HEK293 (cell line): ENCODE measurements at regions not wholly inside any gene's neighbourhood (a gene's known extent, or its start where the extent isn't known, plus 50 kb on each side); places are given as distances from the start of the nearest gene placed in this dataset.

ENCODE experiments used
- CTCF ChIA-PET: fragments of 350-600 bp; formaldehyde crosslinking; extraction: SDS; loops from one replicate; lab custom pipeline; 2021; ENCODE audit warnings: antibody characterized with exemption; lab: Yijun Ruan, JAX
- POLR2A ChIA-PET: fragments of 300-600 bp; formaldehyde crosslinking; extraction: SDS; loops from one replicate; lab custom pipeline; 2020; ENCODE audit warnings: antibody characterized with exemption, inconsistent platforms; lab: Yijun Ruan, JAX
- H3K27ac ChIP-seq: fragments of 200-500 bp; sonication (Bioruptor generic); 2 replicates; pipeline ENCODE4 v1.5.1; 2014; ENCODE audit warnings: low read depth, low read length, control low read depth, inconsistent platforms; ENCODE audit errors: extremely low read depth
- H3K36me3 ChIP-seq, 2 experiments: fragments of 200-500 bp in 1 of 2; sonication (Bioruptor generic) in 1 of 2; 1 replicate in 1 of 2; 2 replicates in 1 of 2; pipeline ENCODE4 v1.5.1; 2014 to 2017; ENCODE audit warnings: inconsistent platforms in 2 of 2, low read length in 2 of 2; ENCODE audit not compliant: control insufficient read depth in 2 of 2, insufficient read depth in 1 of 2
- H3K4me1 ChIP-seq: fragments of 200-500 bp; sonication (Bioruptor generic); 2 replicates; pipeline ENCODE4 v1.5.1; 2014; ENCODE audit warnings: mild to moderate bottlenecking, low read length, inconsistent platforms; ENCODE audit not compliant: control insufficient read depth, insufficient read depth
- H3K4me3 ChIP-seq: 2 replicates; pipeline ENCODE4 v1.5.1; 2011; ENCODE audit warnings: low read depth, mild to moderate bottlenecking, control low read depth, low read length, moderate library complexity
- H3K9me3 ChIP-seq: fragments of 200-500 bp; sonication (Bioruptor generic); 2 replicates; pipeline ENCODE4 v1.5.1; 2014; ENCODE audit warnings: low read depth, low read length, inconsistent platforms; ENCODE audit not compliant: control insufficient read depth, insufficient read depth
- BCL11A ChIP-seq: fragments of 450-650 bp; formaldehyde crosslinking; IDR thresholded peaks from 2 replicates; pipeline ENCODE4 v1.5.1; 2016; ENCODE audit warnings: low read depth, missing biosample characterization, missing genetic modification characterization
- ELK4 ChIP-seq: IDR thresholded peaks from 2 replicates; pipeline ENCODE4 v1.6.1; 2011; ENCODE audit warnings: mild to moderate bottlenecking, low read depth, low read length, borderline replicate concordance
- HOXA7 ChIP-seq: sonication (generic); formaldehyde crosslinking; IDR thresholded peaks from 2 replicates; pipeline ENCODE4 v1.8.1; 2022; ENCODE audit warnings: missing genetic modification reagents, borderline replicate concordance
- PRDM1 ChIP-seq: fragments of 450-650 bp; formaldehyde crosslinking; IDR thresholded peaks from 2 replicates; pipeline ENCODE4; 2016; ENCODE audit warnings: missing biosample characterization, missing genetic modification characterization
- WT1 ChIP-seq: fragments of 450-650 bp; formaldehyde crosslinking; IDR thresholded peaks from 2 replicates; pipeline ENCODE4 v1.5.1; 2016; ENCODE audit warnings: missing biosample characterization, missing genetic modification characterization
- ZBTB7A ChIP-seq: fragments of 450-650 bp; formaldehyde crosslinking; IDR thresholded peaks from 2 replicates; pipeline ENCODE4 v1.5.1; 2016; ENCODE audit warnings: low read depth, missing biosample characterization, missing genetic modification characterization
- ZFHX2 ChIP-seq: fragments of 450-650 bp; formaldehyde crosslinking; conservative IDR thresholded peaks from 2 replicates; pipeline ENCODE4 v1.5.1; 2016; ENCODE audit warnings: missing biosample characterization, missing genetic modification characterization
- ZFP37 ChIP-seq: fragments of 450-650 bp; formaldehyde crosslinking; IDR thresholded peaks from 2 replicates; pipeline ENCODE4 v1.5.1; 2016; ENCODE audit warnings: missing biosample characterization, missing genetic modification characterization
- ZIC2 ChIP-seq: fragments of 450-650 bp; formaldehyde crosslinking; IDR thresholded peaks from 2 replicates; pipeline ENCODE4 v1.5.1; 2016; ENCODE audit warnings: missing biosample characterization, missing genetic modification characterization
- ZNF114 ChIP-seq: fragments of 450-650 bp; formaldehyde crosslinking; IDR thresholded peaks from 2 replicates; pipeline ENCODE4 v1.5.0; 2017; ENCODE audit warnings: missing biosample characterization, missing genetic modification characterization
- ZNF121 ChIP-seq: fragments of 450-650 bp; formaldehyde crosslinking; IDR thresholded peaks from 2 replicates; pipeline ENCODE4 v1.5.1; 2016; ENCODE audit warnings: missing biosample characterization, missing genetic modification characterization
- ZNF221 ChIP-seq: fragments of 450-650 bp; formaldehyde crosslinking; IDR thresholded peaks from 2 replicates; pipeline ENCODE4 v1.5.1; 2017; ENCODE audit warnings: missing biosample characterization, missing genetic modification characterization, borderline replicate concordance
- ZNF335 ChIP-seq: fragments of 450-650 bp; formaldehyde crosslinking; conservative IDR thresholded peaks from 2 replicates; pipeline ENCODE4 v1.5.1; 2016; ENCODE audit warnings: missing biosample characterization, missing genetic modification characterization
- ZNF354C ChIP-seq: fragments of 450-650 bp; formaldehyde crosslinking; IDR thresholded peaks from 2 replicates; pipeline ENCODE4 v1.5.1; 2016; ENCODE audit warnings: missing biosample characterization, missing genetic modification characterization, low read depth, borderline replicate concordance
- ZNF398 ChIP-seq: fragments of 450-650 bp; formaldehyde crosslinking; IDR thresholded peaks from 2 replicates; pipeline ENCODE4 v1.5.1; 2017; ENCODE audit warnings: missing biosample characterization, missing genetic modification characterization
- ZNF521 ChIP-seq: fragments of 450-650 bp; formaldehyde crosslinking; IDR thresholded peaks from 2 replicates; pipeline ENCODE4 v1.5.1; 2017; ENCODE audit warnings: missing biosample characterization, mild to moderate bottlenecking, missing genetic modification characterization
- ZNF561 ChIP-seq: fragments of 450-650 bp; IDR thresholded peaks from 2 replicates; pipeline ENCODE4 v1.5.1; 2018; ENCODE audit warnings: missing biosample characterization, missing genetic modification characterization, borderline replicate concordance
- ZNF645 ChIP-seq: fragments of 450-650 bp; formaldehyde crosslinking; IDR thresholded peaks from 2 replicates; pipeline ENCODE4; 2016; ENCODE audit warnings: missing biosample characterization, missing genetic modification characterization
- ZNF658 ChIP-seq: fragments of 450-650 bp; formaldehyde crosslinking; IDR thresholded peaks from 2 replicates; pipeline ENCODE4; 2016; ENCODE audit warnings: missing biosample characterization, missing genetic modification characterization
- ZNF664 ChIP-seq: fragments of 450-650 bp; formaldehyde crosslinking; IDR thresholded peaks from 2 replicates; pipeline ENCODE4 v1.5.1; 2016; ENCODE audit warnings: missing biosample characterization, missing genetic modification characterization
- ZNF670 ChIP-seq: fragments of 450-650 bp; formaldehyde crosslinking; IDR thresholded peaks from 2 replicates; pipeline ENCODE4 v1.5.1; 2016; ENCODE audit warnings: missing biosample characterization, missing genetic modification characterization, low read depth
- ZNF677 ChIP-seq: fragments of 450-650 bp; IDR thresholded peaks from 2 replicates; pipeline ENCODE4 v1.5.0; 2018; ENCODE audit warnings: missing biosample characterization, mild to moderate bottlenecking, missing genetic modification characterization, moderate library complexity
- ZNF777 ChIP-seq: fragments of 450-650 bp; formaldehyde crosslinking; IDR thresholded peaks from 2 replicates; pipeline ENCODE4 v1.5.1; 2017; ENCODE audit warnings: missing biosample characterization, missing genetic modification characterization, borderline replicate concordance
- ZNF785 ChIP-seq: fragments of 450-650 bp; formaldehyde crosslinking; IDR thresholded peaks from 2 replicates; pipeline ENCODE4 v1.5.1; 2016; ENCODE audit warnings: missing biosample characterization, missing genetic modification characterization
- ZSCAN30 ChIP-seq: fragments of 450-650 bp; IDR thresholded peaks from 2 replicates; pipeline ENCODE4 v1.5.1; 2018; ENCODE audit warnings: missing biosample characterization, mild to moderate bottlenecking, missing genetic modification characterization, moderate library complexity

- no peaks in the 10 kb centered on the region for H3K4me1 ChIP-seq
- ChIA-PET POLR2A (no interaction called here), CTCF (no interaction called here)
- no peak for TF ChIP-seq ZNF354C (tag by site-specific recombination)
- no peak for TF ChIP-seq ZIC2 (tag by site-specific recombination)
- TF ChIP-seq ZNF398 (tag by site-specific recombination), result no peak
- no peak for TF ChIP-seq ZNF777 (tag by site-specific recombination)
- no peak for TF ChIP-seq ZNF335 (tag by site-specific recombination)
- no peak for TF ChIP-seq ELK4
- H3K36me3 ChIP-seq, result no peaks in the 10 kb centered on the region
- H3K9me3 ChIP-seq, result no peaks in the 10 kb centered on the region
- no peak overlapping the region for H3K27ac ChIP-seq
- H3K4me3 ChIP-seq, result no peak overlapping the region
Observed at GRCh38 chr1:82606546-82606945, 805.8 kb downstream of the ADGRL2 start.

GRCh38 chr1:82604524-82604923 is 803.8 kb downstream of the ADGRL2 start:
- no peaks in the 10 kb centered on the region for H3K36me3 ChIP-seq
- TF ChIP-seq ZNF670 (tag by site-specific recombination) (no peak), ZNF664 (no peak), ZNF561 (tag by site-specific recombination) (no peak), ZNF658 (tag by site-specific recombination) (no peak), ZNF677 (tag by site-specific recombination) (no peak), ZNF645 (tag by site-specific recombination) (no peak), ZFHX2 (tag by site-specific recombination) (no peak), HOXA7 (CRISPR knock-in tag) (no peak)
- POLR2A ChIA-PET, result no interaction called here
- H3K4me3 ChIP-seq, result no peak overlapping the region
- H3K27ac ChIP-seq, result no peak overlapping the region
- H3K9me3 ChIP-seq, result no peaks in the 10 kb centered on the region
- CTCF ChIA-PET, result interaction anchor here (0.7 to 0.9 kb wide), 2 partner anchors 373 to 514 kb away, joined by 3 to 4 read pairs; no protein-coding TSS in a partner anchor
- H3K4me1 ChIP-seq, result no peaks in the 10 kb centered on the region

GRCh38 chr1:82600314-82600713 is 799.6 kb downstream of the ADGRL2 start:
- Histone ChIP-seq H3K4me3 (no peak overlapping the region), H3K9me3 (no peaks in the 10 kb centered on the region), H3K36me3 (no peaks in the 10 kb centered on the region), H3K4me1 (no peaks in the 10 kb centered on the region), H3K27ac (no peak overlapping the region)
- ChIA-PET CTCF (no interaction called here), POLR2A (no interaction called here)
- no peak for TF ChIP-seq ZNF121 (tag by site-specific recombination)
- TF ChIP-seq ZFP37, result no peak
- TF ChIP-seq ZNF521, result no peak
- no peak for TF ChIP-seq ZNF221 (tag by site-specific recombination)
- no peak for TF ChIP-seq ZBTB7A (tag by site-specific recombination)
- TF ChIP-seq PRDM1, result no peak
- TF ChIP-seq BCL11A (tag by site-specific recombination), result no peak
- TF ChIP-seq WT1 (tag by site-specific recombination), result no peak
- TF ChIP-seq ZNF114 (tag by site-specific recombination), result no peak
- TF ChIP-seq ZNF785 (tag by site-specific recombination), result no peak
- no peak for TF ChIP-seq ZSCAN30 (tag by site-specific recombination)
